ENCODE measurements at regions not wholly inside any gene's neighbourhood (a gene's known extent, or its start where the extent isn't known, plus 50 kb on each side); places are given as distances from the start of the nearest gene placed in this dataset.

- no peaks in the 10 kb centered on the region for H3K9me3 ChIP-seq
- H3K4me3 ChIP-seq = no peak overlapping the region
- TF ChIP-seq CTCF (IDR thresholded peaks at IDR 0.05) = no peak
- intact Hi-C loops (cut with DNase I) = no loop called here
- DNase-seq = no peak
- no peaks in the 10 kb centered on the region for H3K4me1 ChIP-seq
- 70 to 77% (median 72%) methylated on average over 2 of the region's 2 CpGs for WGBS, 3 donors
- no peaks in the 10 kb centered on the region for H3K36me3 ChIP-seq (ENCODE audit: insufficient read depth in 1 of 2, low read depth in 1 of 2)
- ATAC-seq = no peak
- H3K27me3 ChIP-seq (ENCODE audit: insufficient read depth in 3 of 3, low read length in 2 of 3) = no peaks in the 10 kb centered on the region
- no peak overlapping the region for H3K27ac ChIP-seq
Observed at GRCh38 chr2:377414-377813, 89.5 kb upstream of the ALKAL2 start.

- Histone ChIP-seq H3K27me3 (ENCODE audit: insufficient read depth in 3 of 3, low read length in 2 of 3) (no peaks in the 10 kb centered on the region), H3K36me3 (ENCODE audit: insufficient read depth in 1 of 2, low read depth in 1 of 2) (no peaks in the 10 kb centered on the region), H3K4me1 (no peaks in the 10 kb centered on the region), H3K9me3 (no peaks in the 10 kb centered on the region), H3K27ac (no peak overlapping the region), H3K4me3 (no peak overlapping the region)
- TF ChIP-seq CTCF (IDR thresholded peaks at IDR 0.05) = no peak
- 21 to 28% (median 25%) methylated on average over 3 of the region's 3 CpGs for WGBS, 3 donors
- DNase-seq = no peak
- no peak for ATAC-seq
- intact Hi-C loops (cut with DNase I) = no loop called here
Observed at GRCh38 chr2:375956-376307, 88.0 kb upstream of the ALKAL2 start.

- no peak overlapping the region for H3K27ac ChIP-seq
- DNase-seq = no peak
- 29 to 35% (median 31%) methylated on average over 9 of the region's 9 CpGs for WGBS, 3 donors
Observed at GRCh38 chr2:375270-375955, 87.5 kb upstream of the ALKAL2 start.

GRCh38 chr2:368386-368785 is 80.5 kb upstream of the ALKAL2 start:
- no peaks in the 10 kb centered on the region for H3K4me1 ChIP-seq
- peaks cover 0 to 2% (median 0%) of the 10 kb centered on the region in 3 donors for H3K27me3 ChIP-seq (ENCODE audit: insufficient read depth in 3 of 3, low read length in 2 of 3)
- no peaks in the 10 kb centered on the region for H3K9me3 ChIP-seq
- ATAC-seq (no peak), DNase-seq (no peak)
- intact Hi-C loops (cut with DNase I) = no loop called here
- WGBS, 3 donors = 55 to 63% (median 57%) methylated on average over 5 of the region's 5 CpGs
- TF ChIP-seq CTCF (IDR thresholded peaks at IDR 0.05) = no peak
- H3K27ac ChIP-seq = no peak overlapping the region
- H3K4me3 ChIP-seq = no peak overlapping the region
- no peaks in the 10 kb centered on the region for H3K36me3 ChIP-seq (ENCODE audit: insufficient read depth in 1 of 2, low read depth in 1 of 2)

More at GRCh38 chr2:375270-375955, 87.5 kb upstream of the ALKAL2 start:
- TF ChIP-seq CTCF (IDR thresholded peaks at IDR 0.05) = no peak
- Histone ChIP-seq H3K27me3 (ENCODE audit: insufficient read depth in 3 of 3, low read length in 2 of 3) (no peaks in the 10 kb centered on the region), H3K9me3 (no peaks in the 10 kb centered on the region), H3K4me1 (no peaks in the 10 kb centered on the region), H3K36me3 (ENCODE audit: insufficient read depth in 1 of 2, low read depth in 1 of 2) (no peaks in the 10 kb centered on the region), H3K4me3 (no peak overlapping the region)
- ATAC-seq = no peak
- intact Hi-C loops (cut with DNase I) = no loop called here

GRCh38 chr2:367246-367645 is 79.4 kb upstream of the ALKAL2 start:
- WGBS, 3 donors = 87 to 89% (median 87%) methylated on average over 6 of the region's 6 CpGs
- no peak for ATAC-seq
- H3K27ac ChIP-seq = no peak overlapping the region

More at GRCh38 chr2:367246-367645, 79.4 kb upstream of the ALKAL2 start:
- Histone ChIP-seq H3K4me3 (no peak overlapping the region), H3K4me1 (no peaks in the 10 kb centered on the region), H3K27me3 (ENCODE audit: insufficient read depth in 3 of 3, low read length in 2 of 3) (peaks cover 0 to 2% (median 0%) of the 10 kb centered on the region in 3 donors), H3K36me3 (ENCODE audit: insufficient read depth in 1 of 2, low read depth in 1 of 2) (no peaks in the 10 kb centered on the region), H3K9me3 (no peaks in the 10 kb centered on the region)
- no peak for DNase-seq
- intact Hi-C loops (cut with DNase I) = no loop called here
- TF ChIP-seq CTCF (IDR thresholded peaks at IDR 0.05) = no peak
